ENCODE measurements at regions not wholly inside any gene's neighbourhood (a gene's known extent, or its start where the extent isn't known, plus 50 kb on each side); places are given as distances from the start of the nearest gene placed in this dataset.
"Not testable (repeated sequence)": the region's sequence is repeated elsewhere in the genome, so short reads cannot be mapped to it uniquely, and the experiment has no call there.

DNA sequence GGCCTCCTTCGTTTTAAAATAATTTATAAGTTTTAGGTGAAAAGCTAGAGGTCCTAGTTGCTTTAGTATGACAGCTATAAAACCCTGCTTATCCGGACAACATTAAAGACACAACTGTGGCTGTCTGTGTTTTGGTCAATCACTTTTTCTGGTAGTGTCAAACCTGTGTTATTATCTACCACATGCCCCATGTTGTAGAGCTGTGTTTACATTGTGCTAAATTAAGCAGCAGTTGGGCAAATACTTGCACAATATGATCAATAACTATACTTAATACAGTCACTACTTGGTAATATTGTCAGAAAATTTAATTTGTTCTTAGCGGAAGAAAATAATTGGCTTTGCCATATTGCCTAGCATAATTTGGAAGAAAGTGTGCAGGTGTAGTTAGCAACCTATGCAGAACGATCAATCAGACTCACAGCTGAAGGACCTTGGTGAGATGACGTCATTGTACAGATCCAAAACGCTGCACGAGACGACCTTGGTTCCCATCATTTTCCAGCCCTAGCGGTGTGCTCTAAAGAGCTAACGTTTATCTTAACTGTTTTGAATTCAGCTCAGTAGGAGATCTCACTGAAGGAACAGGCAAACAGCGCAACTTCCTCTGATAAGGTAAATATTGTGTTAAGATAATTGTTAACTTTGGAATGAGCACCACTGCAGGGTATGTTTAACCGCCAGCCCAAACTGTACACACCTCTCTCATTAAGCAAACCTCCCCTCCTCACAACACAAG is 476.6 kb downstream of the IRS2 start:
- FAIRE-seq: no peak

DNA sequence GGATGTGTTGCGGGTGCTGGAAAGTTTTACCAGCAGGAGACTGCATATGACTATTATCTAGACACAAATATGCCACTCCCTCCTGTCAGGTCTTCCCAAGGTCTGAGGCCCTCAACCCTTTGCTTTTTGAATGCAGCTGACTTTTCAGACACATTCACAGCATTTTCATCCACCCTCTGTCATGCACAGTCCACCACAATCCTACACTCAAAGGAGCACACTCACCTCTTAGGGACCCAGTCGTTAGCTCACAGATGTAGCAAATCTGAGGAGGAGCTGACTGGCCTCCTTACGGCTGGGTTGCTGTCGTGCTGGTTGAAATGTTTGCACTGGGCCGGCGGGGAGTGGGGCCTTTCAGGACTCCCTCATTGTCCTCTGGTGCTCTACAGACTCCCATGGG is 479.4 kb downstream of the IRS2 start:
- no peak for FAIRE-seq

DNA sequence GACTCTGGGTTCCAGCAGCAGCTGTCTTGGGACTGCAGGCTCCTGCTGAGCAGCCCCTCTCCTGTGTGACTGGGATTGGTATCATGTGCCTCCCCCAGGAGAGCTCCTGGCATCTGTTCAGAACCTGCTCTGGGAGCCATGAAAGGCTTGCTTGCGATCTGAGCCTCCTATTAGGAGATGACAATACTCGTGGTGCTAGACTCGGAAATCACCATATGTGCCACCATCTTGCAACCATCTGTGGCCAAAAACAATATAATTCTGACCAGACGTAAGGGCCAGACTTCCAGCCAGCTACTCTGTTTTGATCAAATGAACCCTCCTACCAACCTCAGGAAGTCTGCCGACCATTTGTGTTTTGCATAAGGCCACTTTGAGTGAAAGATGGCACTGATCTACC is 484.7 kb downstream of the IRS2 start:
- FAIRE-seq: no peak

DNA sequence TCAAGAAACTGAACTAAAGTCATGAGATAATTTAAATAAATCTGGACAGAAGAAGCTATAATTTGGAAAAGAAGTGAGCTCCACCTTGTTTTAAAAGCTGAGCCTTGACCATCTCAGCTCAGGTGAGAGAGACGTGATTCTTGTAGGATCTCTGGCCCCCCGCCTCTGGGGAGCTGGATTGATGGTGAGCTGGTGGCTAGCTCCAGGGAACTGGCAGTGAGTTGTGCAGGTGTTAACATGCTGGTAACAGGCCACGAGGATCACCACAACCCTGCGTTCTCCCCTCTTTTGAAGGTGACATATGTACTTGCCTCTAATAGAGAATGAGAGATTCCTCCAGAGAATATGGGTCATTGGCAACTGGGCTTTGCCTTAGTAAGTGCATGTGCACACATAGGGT is 485.1 kb downstream of the IRS2 start:
- no peak for FAIRE-seq

DNA sequence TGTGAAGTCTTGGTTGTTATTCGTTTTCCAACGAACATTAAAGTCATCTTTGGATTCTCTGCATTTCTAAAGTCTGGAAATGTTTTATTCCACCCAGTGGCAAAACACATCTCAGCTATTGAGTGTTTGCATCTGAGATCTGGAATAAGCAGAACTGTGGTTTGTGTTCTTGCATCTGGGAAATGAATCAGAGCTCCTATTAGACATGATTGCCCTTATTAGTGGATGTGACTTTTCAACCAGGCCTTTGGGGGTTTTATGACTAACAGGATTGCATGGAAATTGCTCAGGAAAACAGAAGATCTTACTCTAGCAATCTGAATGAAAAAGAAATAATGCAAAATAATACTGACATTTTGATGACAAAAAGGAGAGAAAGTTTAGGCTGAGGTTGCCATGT is 488.8 kb downstream of the IRS2 start:
- no peak for FAIRE-seq

DNA sequence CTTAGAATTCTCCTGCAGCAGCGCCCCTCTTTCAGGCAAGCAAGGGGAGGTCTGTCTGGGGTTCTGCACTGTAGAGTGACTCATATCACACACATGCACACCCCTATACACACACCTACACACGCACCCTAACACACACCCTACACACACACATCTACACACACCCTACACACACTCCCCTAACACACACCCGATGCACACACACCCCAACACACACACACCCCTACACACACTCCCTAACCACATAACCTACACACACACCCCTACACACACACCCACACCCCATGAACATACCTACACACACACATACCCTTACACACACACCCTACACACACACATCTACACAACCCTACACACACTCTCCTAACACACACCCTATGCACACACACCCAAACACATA is 493.2 kb downstream of the IRS2 start:
- no peak for FAIRE-seq

DNA sequence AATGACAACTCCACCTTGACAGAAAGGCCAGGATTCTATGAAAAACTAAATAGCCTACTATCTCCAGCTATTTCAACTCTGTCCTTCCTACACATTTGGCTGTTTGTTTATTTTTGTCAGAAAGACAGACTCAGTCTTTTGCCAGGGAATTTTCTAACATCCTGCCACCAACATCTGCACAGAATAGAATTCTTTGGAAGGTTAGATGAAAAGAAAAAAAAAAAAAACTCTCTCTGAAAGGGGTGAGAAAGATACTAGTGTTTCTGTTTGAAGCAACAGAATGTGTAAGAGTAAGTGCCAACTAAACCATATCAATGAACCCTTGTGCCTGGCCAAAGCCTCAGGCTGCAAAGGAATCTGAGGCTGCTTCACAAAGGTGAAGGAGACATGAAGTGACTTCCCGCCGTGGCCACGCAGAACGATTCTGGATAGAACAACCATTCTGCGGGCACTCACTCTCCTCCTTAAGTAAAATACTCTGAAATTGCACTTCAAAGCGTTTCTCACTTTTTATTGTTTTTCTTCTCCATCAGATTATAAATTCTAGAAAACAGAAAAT is 498.2 kb downstream of the IRS2 start:
- FAIRE-seq: no peak

DNA sequence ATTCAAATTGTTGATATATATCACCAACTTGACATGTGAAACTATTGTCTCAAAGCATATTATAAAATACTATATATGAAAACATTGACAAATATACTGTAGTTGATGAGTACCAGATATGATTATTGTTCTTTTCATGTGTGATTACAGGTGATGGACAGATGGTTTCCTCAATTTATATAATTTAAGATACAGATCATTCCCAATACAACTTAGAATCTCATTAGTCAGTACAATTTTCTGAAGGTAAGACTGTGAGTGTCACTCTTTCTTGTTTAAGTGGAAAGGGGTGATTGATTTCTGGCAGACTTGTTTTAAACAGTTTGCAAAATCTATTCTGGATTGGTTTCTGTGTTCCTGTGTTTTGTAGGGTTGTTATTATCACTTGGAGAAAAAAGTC is 498.8 kb downstream of the IRS2 start:
- no peak for FAIRE-seq

DNA sequence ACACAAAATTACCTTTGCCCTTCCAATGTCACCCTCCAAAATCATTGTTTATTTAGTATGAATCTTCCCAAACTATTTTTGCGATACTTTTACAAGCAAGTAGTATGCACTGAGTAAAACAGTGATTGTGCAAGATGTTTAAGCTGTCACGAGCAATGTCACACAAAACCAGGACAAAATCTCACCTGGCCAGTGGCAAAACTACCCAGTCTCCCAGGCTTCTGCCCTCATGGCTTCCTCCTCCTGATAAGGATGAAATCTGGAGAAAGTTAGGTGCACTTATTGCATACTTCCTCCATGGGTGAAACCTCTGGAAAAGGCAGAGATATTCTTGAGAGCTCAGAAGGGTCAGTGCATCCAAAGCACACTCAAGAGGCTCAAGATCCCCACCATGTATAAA is 500.8 kb downstream of the IRS2 start:
- no peak for FAIRE-seq

DNA sequence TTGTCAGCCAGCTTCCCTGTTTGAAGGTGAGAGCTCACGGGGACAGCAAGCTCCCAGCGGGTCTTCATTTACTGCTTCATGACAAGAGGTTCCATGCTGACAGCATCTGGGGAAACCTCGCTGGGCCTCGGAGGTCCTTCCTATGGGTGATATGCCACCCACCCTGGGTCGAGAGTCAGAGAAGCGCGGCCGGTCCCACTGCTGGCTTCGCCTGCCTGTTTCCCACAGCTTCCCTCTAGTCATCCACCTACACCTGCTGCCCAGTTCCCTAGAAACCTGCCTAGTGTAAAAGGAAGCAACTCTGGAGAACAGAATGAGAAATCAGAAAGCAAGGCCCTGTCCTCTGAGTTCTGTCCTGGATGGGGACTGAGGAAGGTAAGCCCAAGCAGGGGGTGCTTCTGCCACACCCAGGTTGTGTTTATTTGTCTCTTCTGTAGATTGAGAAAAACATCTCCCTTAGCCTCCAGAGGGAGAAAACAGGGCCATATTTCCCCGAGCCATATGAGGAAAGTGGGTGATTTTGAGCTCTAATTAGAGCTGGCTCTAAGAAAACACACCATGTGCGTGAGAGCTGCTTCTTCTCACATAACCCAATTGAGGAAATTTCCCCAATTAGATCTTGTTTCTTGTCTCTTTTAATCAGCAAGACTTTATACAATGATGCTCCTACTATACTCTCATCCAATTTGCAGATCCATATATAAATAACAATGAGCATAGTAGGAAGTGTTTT is 504.3 kb downstream of the IRS2 start:
- FAIRE-seq: no peak

DNA sequence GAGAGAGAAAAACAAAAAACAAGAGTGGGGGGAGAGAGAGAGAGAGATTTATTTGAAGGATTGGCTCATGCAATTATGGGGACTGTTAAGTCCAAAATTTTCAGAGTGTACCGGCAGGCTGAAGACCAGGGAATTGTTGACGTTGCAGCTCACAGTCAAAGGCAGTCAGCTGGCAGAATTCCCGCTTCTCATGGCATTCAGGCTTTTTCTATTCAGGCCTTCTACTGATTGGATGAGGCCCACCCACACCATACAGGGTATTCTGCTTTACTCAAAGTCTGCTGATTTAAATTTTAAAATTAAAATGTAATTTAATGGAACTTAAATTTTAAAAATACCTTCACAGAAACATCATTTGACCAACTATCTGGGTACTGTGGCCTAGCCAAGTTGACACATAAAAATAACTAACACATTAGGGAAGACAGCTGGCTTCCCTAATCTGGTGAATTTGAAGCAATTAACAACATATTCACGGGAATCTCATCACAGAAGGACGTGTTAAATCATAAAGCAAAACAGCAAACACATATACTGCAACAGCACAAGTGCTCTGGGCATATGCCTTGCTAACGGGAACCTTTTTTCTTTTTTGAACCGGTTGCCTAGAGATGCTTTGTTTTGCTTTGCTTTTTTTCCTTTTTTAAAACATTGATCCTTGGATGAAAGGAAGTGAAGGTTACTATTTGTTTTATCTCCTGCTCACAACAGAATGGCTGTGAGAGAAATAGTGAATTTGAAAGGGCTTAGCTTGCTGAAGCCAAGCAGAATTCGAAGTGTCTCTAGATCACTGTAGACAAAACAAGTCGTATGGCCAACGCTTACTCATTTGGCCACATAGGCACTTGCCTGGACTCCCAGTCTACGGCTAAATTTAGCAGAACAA is 505.1 kb downstream of the IRS2 start:
- no peak for FAIRE-seq

DNA sequence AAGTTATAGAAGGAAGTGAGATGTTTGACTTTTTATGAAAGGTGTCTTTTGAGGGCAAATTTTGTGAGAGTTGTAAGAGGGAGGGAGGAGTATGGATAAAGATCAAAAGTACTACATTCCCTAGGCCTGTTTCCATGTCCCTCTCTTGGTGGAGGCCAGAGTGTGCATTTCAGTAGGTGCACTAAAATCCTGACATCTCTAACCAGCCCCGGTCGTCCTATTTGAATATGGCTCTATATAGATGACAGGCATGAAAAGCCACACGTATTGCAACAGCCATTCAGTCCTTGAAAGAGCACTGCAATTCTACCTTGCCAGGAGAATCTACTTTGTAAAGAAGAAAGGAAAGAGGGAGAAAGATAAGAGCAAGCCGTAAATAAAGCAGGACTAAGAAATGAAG is 510.1 kb downstream of the IRS2 start:
- FAIRE-seq: no peak

DNA sequence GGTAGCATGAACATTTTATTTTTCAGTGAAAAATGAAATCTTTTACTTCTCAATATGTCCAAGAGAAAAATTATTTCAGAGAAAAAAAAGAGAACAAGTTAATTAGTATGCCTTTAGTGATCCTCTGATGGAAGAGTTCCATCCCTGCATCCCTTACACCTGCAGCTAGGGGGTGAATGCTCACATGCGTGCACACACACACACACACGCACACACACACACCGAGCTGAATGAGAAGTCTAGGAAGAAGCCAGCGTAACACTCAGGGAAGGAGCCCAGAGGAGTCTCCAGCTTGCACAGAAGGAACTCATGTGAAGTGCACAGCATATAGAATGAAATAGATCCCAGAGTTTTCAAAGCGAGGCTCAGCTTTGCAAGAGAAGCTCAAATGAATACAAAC is 510.5 kb downstream of the IRS2 start:
- no peak for FAIRE-seq

DNA sequence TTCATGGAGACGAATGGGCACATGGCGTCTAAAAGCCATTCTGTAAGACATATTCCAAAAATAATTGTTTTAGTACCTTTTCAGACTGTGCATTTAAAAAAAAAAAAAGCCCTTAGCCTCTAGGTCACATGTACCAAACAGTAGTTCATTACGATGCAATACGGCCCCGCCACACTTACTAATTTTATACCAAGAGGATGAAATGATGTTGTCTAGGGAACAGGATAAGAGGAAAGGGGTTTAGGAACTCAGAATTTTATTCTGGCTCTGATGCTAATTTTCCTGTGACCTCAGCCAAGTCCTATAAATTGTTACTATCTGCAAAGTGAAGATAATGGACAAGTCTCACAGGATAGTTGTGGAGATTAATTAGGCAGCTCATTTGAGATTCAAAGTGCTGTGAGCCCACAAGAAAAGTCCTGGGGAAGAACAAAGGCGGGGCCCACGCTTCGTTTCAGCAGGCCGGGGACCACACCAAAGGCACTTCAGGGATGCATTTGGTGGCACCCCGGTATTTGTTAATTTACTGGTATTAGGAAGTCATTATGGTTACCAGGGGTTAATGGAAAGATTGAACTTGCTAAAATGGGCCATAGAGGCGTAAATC is 511.1 kb downstream of the IRS2 start:
- no peak for FAIRE-seq

DNA sequence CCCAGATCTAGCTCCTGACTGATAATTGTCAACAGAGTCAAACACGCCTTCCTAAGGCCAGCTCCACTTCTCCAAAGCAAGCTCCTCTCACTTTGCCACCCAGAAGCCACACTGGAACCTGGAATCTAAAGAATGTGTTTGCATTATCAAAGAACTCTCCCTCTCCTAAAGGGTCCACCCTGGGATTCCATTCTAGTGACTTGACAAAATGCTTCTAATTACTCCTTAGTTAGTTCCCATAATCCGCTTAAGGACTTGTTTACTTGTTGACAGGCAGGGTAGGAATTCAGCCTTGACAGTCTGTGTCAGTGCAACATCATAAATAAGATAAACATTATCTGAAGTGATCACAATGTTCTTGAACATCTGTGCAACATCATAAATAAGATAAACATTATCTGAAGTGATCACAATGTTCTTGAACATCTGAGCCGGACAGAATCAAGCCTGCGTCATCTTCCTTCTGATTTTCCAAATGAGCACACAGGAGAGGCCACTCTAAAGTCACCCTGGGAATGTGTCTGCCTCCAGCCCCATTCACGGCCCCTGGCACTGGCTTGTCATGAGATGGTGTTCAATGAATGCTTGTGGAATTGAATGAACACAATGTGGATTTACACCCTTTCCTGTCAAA is 512.1 kb downstream of the IRS2 start:
- no peak for FAIRE-seq

DNA sequence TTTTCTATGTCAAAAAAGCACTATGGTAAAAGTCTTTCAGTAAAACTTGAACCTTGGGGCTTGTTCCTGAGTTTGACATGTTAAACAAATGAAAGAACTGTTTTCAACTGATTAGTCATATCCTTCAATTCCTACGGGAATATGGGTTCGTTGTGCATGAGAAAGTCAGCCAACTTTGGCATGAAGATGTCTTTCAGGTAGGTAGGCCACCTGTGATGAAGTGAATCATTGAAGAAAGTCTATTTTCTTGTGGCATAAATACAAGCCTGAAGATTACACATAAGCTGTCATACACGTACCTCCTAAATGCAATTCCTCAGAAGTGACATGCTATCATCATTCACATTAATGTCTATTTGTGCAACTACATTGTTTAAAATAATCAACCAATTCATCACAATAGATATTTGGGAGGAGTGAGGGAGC is 513.0 kb downstream of the IRS2 start:
- no peak for FAIRE-seq

DNA sequence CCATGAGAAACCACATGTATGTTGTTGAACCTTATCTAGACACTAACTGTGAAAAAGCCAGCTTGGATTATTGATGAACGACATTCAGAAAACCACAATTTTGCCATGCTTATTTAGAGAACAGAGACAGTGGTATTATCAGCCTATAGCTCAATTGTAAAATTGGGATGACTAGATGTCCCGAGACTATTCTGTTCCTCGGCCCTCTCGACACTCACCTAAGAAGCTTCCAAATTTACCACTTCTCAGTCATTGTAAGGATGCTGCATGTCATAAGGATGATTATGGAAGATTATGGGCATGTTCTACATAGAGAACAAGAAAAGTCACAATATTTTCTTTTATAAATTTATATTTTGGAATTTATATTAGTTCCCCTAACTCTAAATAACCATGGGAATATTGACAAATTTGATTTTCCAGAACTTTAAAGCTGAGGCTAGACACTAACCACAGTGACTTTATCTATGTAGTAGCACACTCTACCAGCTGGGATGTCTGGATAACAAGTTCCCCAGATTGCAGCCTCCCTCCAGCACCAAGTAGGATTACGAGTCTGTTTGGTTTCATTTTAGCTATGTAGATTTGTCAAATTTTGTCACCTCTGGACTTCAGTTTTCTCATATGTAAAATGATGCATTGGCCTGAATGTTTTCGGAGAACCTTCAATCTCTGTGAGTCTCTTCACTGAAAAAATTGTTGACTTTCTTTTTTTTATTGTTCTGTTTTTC is 513.6 kb downstream of the IRS2 start:
- FAIRE-seq: no peak

DNA sequence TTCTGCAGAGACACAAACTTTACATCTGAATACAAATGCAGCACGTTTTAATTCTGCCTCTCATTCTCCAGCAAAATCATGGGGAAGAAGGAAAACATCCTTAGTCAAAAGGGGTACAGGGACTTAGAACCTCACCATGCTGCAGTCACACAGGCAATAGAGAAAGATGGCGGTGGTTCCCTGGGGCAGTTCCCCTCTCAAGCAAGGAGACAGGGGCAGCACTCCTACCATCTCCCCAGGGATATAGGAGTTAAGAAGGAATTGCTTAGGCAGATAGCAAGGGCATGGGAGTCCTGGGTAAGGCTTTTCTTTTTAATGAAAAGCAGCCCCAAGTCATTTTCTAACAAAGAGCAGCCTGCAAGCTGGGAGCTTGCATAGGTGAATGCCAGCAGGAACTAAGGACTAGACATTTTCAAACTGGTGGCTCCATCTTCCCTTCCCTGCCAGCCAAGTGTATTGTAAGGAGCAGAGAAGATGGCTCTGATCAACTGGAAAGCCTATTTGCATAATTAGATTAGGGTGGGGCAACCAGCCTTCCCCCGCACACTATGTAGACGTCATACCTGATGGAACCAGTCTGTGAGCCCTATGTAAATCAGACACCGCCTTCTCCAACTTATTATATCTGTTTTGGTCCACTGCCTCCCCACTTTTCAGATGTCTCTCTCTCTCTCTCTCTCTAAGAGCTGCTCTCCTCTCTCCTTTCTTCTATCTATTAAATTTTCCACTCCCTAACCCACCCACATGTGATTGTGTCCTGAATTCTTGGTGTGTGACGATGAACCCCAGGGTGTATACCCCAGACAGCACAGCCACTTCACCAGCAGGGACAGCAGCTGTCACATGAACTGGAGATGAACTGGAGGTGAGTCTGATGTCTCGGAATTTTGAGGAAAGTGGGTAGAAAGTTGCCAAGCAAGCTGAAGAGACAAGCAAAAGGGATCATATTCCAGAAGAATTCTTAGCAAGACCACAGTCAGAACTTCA is 514.5 kb downstream of the IRS2 start:
- no peak for FAIRE-seq

DNA sequence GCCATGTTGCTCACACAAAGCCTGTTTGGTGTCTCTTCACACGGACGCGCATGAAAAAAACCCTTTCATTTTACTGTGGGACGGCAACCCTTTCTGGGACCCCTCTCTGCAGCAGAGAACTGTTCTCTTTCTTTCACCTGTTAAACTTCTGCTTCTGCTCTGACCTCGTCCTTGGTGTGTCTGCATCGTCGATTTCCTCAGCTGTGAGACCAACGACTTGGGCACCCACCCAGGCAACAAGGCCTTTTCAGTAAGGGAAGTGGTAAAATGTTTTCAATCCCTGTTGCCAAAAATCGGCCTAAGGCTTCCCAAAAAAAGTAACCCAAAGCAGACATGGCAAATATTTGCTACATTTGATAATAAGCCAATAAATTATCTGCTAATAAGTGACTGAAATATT is 515.3 kb downstream of the IRS2 start:
- FAIRE-seq: no peak

DNA sequence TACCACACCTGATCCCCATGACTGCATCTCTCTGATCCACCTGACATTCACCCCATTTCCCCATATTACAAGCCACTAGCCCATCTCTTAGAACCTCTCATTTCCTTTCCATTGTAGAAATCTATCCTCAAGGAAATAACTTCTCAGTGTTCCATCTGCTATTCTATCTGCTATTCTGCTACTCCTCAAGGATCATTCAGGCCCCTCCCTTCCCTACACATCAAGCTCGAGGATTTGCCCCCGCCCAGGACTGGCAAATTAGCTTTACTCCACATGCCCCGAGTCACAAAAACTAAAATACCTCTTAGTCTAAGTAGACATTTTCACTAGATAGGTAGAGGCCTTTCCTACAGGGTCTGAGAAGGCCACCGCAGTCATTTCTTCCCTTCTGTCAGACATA is 517.0 kb downstream of the IRS2 start:
- not testable (repeated sequence) for FAIRE-seq
